Stimulated activated CD4-positive, alpha-beta T cell treated with anti-CD3 and anti-CD28 coated beads, TNF-alpha, amount 100 ng/mL, for 48 hours (primary cell): ENCODE measurements at regions not wholly inside any gene's neighbourhood (a gene's known extent, or its start where the extent isn't known, plus 50 kb on each side); places are given as distances from the start of the nearest gene placed in this dataset.

Experiments used
- DNase-seq, 3 donors: peaks; one replicate each; pipeline ENCODE4 v3.0.0-alpha.2; 2020; ENCODE audit warnings: low read depth in 3 of 3

DNA sequence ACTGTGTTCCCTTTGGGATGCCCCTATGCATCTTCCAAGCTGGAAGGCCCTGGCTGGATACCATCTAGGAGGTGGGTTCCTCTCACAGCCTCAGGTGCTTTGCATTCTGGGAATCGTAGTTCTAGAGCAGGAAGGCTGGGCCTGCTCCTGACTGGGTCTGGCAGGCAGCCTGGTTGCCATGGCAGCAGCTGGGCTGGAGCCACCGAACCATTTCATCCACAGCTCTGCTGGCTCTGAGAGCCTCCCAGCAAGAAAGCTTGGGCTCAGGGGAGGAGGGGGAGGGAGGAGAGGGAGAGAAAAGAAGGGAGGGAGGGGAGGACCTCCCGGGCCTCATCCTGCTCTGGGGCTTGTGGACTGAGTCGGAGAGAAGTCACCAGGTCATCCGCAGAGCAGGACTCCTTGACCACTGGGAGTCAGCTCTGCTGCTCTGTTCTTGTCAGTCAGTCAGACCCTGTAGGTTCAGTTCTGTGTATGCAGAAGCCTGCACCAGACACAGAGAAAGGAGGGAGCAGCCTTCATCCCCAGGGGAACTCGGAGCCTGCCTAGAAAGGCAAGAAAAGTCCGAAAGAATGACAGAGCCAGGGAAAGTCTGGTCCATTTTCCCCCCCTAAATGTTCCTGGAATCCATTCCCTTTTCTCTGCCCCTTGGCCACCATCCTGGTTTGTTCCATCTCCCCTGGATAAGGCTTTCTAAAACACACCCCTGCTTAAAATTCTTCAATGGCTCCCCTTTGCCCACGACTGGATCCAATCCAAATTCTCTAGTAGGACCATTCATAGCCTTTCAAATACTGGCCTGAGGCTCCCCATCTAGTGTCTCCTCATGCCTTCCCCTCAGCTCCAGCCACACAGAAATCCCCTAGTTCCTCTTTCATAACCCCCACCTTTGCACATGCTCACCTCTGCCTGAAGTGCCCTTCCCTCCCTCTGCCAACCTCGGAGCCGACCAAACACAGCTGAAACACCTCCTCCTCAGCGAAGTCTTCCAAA lies 65.4 kb upstream of the ARAP3 start:
- DNase-seq = no peak

DNA sequence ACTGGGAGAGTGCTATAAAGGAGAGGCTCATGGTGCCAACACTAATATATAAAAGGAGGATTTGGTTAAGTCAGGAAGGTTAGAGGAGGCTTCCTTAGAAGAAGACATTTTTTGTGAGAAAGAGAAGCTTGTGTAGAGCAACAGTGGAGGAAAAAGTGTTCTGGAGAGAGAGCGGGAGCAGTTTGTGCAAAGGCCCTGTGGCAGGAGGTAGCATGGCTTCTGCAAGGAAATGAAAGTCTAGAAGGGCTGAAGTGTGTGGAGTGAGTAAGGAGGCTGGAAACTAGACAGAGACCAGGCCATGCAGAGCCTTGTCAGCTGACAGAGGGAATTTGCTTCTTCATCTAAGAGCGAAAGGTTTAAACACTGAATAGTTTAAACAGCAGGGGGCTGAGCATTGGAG lies 64.4 kb upstream of the ARAP3 start:
- no peak for DNase-seq

DNA sequence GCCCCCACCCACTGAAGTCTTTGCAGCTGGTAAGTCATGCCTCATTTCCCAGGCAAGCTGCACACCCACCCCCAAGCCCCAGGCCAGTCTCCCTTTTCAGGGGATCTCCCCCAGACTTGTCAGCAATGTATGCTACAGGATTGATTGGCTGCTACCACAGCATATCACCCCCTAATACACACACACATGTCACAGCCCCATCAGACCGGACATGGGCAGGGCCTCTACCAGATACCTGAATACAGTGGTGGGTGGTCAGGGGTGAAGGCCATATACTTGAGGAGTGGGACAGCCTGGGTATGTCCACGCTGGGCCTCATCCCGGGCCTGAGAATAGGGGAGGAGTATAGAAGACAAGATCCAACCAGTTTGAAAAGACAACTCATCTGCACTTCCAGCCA lies 63.4 kb upstream of the ARAP3 start:
- no peak for DNase-seq

DNA sequence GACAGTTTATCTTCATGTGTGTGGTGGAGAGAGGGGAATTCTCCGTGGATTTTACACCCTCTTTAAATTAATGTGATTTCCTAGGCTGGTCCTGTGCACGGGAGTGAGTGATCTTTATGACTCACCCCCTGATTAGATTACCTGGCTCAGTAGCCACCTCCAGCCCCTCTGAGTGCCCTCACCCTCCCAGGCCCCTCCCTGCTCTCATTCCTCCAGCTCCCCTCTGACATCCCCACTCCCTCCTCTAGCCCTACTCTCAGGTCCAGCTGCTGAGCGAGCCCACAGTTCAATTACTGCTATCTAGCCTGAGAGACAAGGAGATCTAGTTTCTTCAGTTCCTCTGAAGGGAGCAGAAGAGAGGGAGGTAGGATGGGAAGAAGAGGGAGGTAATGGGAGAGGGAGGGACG lies 61.8 kb upstream of the ARAP3 start:
- no peak for DNase-seq

DNA sequence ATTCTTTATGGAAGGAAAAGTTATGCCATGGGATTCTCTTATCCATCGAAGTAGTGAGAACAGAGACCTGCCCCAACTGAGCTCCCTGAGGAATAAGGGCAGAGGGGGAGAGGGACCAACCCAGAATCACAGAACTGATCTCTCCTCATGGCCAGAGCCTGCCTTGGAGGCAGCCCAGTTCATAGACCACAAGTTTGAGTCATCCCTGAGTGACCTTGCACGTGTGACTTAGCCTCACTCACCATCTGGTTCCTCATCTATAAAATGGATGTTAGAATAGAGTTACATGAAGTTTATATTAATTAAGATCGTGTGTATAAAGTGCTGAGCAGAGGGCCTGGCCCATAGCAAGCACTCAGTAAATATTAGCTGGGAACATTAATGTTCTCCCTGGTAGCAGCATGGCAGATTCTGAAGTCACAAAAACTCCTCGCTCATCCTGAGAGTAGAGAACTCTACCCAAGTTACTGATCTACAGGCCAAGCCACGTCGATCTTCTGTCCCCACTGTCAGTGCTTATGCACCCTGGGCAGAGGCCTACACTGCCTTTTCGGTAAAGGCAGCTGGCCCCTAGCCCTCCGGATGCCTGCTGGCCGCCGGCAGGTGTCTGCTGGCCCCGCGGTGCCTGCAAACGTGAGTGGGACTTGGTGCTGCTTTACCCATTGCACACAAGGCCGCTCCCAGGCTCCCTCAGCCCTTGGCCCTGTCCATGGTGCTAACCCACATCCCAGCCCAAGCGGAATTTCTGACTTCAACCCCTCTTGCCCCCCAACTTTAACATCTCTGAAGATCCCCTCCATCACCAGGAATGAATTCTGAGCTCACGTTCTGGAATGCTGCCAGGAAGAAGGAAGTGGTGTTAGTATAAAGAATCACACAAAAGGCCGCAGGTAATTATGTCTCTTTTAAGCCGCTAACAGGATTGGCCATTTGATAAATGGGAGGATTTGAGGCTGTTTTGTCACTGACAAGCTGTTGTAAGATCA lies 61.1 kb upstream of the ARAP3 start:
- DNase-seq = peak in 1 of 3 donors; percentile 6

DNA sequence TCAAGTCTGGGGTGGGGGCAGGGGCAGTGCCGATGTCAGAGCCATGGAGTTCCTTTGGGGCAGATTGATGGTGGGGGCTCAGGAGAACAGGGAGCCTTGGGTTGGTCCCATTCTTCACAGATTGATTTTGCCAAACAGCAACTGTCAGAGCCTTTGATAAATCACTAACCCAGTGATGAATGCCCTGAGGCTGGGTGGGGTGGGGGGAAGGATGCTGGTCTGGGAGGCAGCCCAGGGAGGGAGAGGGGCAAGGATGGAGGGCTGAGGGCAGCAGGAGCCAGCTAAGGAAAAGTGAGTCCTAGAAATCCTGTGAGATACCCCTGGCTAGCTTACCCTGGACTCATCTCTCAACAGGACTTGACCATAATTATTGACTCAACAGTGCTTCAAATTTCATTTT lies 60.1 kb upstream of the ARAP3 start:
- DNase-seq = no peak

DNA sequence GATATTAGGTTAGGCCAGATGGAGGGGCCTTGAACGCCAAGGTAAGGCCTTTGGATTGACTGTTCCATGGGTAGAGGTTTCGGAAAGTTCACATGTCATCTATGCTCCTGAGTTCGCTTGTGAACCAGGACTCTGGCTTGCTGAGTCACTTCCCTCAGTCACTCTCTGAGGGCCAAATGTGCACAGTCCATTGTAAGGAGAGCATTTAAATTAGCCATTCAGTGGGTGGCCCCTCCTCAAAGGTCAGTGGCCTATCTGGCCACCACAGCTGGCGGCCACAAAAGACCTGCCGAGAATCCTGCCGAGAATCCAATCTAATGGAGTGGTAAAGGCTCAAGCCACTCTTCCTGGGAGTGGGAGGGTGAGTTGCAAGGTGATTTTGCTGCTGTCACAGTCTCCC lies 58.9 kb upstream of the ARAP3 start:
- DNase-seq = no peak

DNA sequence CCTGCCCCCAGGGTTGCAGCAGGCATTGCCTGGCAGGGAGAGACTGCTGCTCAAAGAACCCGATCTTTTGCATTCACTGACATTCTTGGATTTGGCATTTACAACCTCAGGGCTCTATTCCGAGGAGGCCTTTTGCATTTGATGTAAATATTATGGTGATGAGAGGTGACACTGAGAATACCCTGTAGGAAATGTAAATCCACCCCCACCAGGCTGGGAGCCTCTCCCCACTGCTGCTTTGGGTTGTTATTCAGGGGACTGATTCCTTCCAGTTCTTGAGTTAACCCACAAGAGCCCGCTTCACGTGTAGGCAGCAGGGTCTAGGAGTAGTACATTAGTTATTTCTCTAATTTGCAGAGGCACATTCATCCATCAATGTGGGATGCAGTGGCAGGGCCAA lies 55.5 kb upstream of the ARAP3 start:
- DNase-seq = no peak

DNA sequence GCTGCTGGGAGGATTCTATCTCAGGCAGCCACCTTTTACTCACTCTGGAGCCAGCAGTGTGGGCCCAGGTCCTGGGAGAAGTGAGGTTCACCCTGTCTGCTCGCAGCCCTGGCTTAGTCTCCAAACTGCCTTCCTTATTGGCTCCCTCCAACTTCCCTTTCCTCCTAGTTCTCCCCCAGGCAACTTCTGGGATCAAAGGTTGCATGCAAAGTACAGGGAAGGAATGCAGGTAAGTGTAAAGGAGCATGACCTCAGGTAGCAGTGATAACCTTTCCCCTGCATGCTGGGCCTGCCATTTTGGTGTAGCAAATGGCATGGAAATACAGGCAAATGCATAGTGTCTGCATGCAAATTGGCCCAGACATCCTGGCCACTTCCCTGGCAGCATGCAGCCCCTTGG lies 53.8 kb upstream of the ARAP3 start:
- DNase-seq = no peak

DNA sequence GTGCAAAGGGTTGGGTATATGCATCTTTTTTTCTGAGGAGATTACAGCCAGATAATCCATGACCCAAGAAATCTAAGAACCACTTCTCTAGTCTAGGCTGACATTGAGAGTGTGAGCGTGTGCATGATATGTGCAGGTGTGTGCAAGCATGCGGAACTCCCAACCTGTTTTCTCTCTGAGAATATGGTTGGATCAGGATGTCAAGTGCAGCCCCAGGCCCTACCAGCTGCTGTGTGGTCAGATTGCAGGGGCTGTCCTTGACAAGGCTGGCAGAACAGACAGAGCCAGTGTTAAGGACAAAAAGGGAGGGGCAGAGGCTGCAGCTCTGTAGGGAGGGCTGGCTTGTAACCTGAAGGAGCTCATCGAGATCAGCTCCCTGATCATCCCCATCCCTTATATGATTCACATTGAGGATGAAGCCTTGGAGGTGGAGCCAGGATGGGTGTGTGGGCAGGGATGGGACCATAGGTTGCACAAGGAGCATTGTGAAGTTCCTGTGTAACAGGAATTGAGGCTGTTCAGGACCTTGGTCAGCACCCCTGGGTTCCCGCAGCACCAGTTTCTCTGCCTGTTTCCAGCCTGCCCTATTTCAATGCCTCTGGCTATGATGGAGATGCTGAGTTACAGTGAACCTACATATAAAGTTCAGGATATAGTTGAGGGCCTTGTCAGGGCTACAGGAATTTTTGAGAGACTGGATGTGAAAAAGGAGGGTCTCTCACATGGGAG lies 52.6 kb upstream of the ARAP3 start:
- DNase-seq = peak in 2 of 3 donors; percentile 3 to 39

DNA sequence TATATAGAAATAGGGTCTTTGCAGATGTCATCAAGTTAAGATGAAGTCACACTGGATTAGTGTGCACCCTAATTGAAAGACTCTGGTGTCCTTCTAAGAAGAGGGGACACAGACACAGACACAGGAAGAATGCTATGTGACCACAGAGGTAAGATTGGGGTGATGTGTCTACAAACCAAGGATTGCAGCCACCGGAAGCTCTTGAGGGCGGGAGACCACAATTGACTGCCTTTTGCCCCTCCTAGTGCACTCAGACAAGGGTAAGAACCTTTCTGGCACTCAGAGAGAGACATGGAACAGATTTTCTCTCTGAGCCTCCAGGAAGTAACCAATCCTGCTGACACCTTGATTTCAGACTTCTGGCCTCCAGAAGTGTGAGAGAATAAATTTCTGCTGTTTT lies 51.2 kb upstream of the ARAP3 start:
- DNase-seq = no peak

DNA sequence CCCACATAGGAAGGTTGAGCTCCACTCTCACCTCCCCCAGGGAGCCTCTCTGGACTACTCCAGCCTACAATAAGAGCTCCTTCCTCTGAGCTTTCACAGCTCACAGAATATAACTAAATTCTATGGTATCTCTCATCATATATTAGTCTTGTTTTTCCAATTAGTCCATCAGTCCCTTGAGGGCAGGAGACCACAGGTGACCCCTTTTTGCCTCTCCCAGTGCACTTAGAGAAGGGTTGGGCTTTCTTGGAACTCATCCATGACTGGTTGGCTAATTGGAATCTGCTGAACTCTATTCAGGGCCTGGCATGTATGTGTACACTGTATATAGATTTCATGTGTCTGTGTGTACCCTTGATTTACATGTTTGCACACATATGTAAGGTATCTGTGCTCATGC lies 50.4 kb upstream of the ARAP3 start:
- DNase-seq = no peak
